ENCODE measurements at regions not wholly inside any gene's neighbourhood (a gene's known extent, or its start where the extent isn't known, plus 50 kb on each side); places are given as distances from the start of the nearest gene placed in this dataset.

DNA sequence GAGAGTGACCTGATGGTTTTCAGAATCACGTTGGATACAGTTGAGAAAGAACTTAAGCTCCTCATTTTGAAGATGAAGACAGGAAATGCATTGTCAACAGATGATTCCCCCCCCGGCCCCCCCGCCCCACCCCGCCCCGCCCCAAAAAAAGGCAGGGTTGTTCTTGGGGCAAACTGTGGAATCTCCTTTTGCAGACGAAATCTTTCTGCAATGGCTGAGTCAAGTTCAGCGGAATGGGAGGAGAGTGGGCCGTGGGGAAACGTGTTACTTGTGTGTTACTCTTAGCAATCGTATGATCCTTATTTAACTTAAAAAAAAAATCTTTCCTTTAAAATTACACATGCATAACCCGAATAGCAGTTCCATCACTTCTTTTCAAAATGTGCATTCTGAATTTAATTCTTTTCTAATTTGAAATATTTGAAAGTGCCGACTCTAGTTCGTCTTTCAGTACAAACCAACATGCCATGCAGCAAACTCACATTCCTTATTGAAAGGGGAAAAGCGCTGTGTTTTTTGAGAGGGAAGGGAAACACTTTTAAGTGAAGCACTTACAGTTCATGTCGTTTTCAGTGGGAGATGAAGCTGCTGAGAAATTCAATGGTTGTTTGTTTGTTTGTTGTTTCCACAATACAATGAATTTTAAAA, 348.5 kb upstream of the ARGLU1 start:
- Histone ChIP-seq H3K4me3 (ENCODE audit: low read length in 2 of 2) (no peak overlapping the region), H3K4me1 (ENCODE audit: control insufficient read depth in 2 of 2, insufficient read depth in 2 of 2, low read length in 2 of 2) (peaks cover 0 to 15% of the 10 kb centered on the region in 2 donors), H3K27me3 (ENCODE audit: control insufficient read depth in 2 of 2, insufficient read depth in 1 of 2, low read length in 1 of 2) (peaks cover 3 to 15% of the 10 kb centered on the region in 2 donors), H3K9me3 (ENCODE audit: control insufficient read depth in 2 of 2, insufficient read depth in 1 of 2, low read length in 1 of 2) (peaks cover 0 to 5% of the 10 kb centered on the region in 2 donors), H3K27ac (ENCODE audit: low read depth in 1 of 2, low read length in 1 of 2) (no peak overlapping the region), H3K36me3 (ENCODE audit: control insufficient read depth in 2 of 2, insufficient read depth in 2 of 2, low read length in 1 of 2) (no peaks in the 10 kb centered on the region)
- DNase-seq (ENCODE audit: low read depth in 6 of 9, low spot score in 9 of 9): no peak
- 86% methylated on average over 15 of the region's 15 CpGs for WGBS

DNA sequence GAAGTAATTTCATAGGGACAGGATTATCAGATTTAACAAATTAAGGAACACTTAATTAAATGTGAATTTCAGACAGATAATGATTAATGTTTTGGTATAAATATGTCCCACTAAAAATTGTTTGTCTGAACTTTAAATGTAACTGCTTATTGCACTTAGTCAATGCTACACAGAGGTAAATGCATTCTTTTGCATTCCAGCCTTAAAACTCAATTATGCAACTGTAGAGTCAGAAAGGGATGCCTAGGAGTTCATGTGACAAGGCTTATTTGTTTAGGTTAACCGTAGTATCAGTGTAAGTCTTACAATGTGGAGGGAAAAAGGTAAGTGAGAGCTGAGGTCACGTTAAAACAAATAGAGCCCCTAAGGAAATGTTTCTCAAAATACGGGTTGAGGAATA, 347.2 kb upstream of the ARGLU1 start:
- no peak for DNase-seq (ENCODE audit: low read depth in 6 of 9, low spot score in 9 of 9)
- 94% methylated on average over 3 of the region's 3 CpGs for WGBS
- peaks cover 0 to 15% of the 10 kb centered on the region in 2 donors for H3K4me1 ChIP-seq (ENCODE audit: control insufficient read depth in 2 of 2, insufficient read depth in 2 of 2, low read length in 2 of 2)
- H3K27ac ChIP-seq (ENCODE audit: low read depth in 1 of 2, low read length in 1 of 2): no peak overlapping the region
- H3K27me3 ChIP-seq (ENCODE audit: control insufficient read depth in 2 of 2, insufficient read depth in 1 of 2, low read length in 1 of 2): peaks cover 3 to 15% of the 10 kb centered on the region in 2 donors
- H3K9me3 ChIP-seq (ENCODE audit: control insufficient read depth in 2 of 2, insufficient read depth in 1 of 2, low read length in 1 of 2): peaks cover 0 to 5% of the 10 kb centered on the region in 2 donors
- H3K4me3 ChIP-seq (ENCODE audit: low read length in 2 of 2): no peak overlapping the region
- H3K36me3 ChIP-seq (ENCODE audit: control insufficient read depth in 2 of 2, insufficient read depth in 2 of 2, low read length in 1 of 2): no peaks in the 10 kb centered on the region

DNA sequence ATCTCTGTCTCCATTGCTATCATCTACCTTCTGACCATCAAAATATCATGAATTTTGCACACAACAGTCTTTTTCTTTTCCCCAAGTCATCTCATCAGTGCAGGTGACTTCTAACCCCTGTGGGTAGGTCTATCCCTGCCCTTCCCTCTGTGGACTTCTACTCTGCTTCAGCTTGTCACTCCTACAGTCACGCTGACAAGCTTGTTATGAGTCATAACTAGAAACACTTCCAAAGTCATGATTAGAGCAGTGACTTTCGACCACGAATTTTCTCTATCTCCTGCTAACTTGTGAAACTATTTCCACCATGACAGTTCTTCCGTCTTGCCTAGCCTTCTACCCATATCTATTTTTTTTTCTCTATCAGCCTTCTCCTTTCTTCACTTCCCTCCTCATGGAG, 343.7 kb upstream of the ARGLU1 start:
- no peak overlapping the region for H3K4me3 ChIP-seq (ENCODE audit: low read length in 2 of 2)
- no peaks in the 10 kb centered on the region for H3K36me3 ChIP-seq (ENCODE audit: control insufficient read depth in 2 of 2, insufficient read depth in 2 of 2, low read length in 1 of 2)
- WGBS: 93% methylated on average over 4 of the region's 4 CpGs
- H3K27me3 ChIP-seq (ENCODE audit: control insufficient read depth in 2 of 2, insufficient read depth in 1 of 2, low read length in 1 of 2): peaks cover 0 to under 1% of the 10 kb centered on the region in 2 donors
- H3K9me3 ChIP-seq (ENCODE audit: control insufficient read depth in 2 of 2, insufficient read depth in 1 of 2, low read length in 1 of 2): no peaks in the 10 kb centered on the region
- no peaks in the 10 kb centered on the region for H3K4me1 ChIP-seq (ENCODE audit: control insufficient read depth in 2 of 2, insufficient read depth in 2 of 2, low read length in 2 of 2)
- DNase-seq (ENCODE audit: low read depth in 6 of 9, low spot score in 9 of 9): no peak
- no peak overlapping the region for H3K27ac ChIP-seq (ENCODE audit: low read depth in 1 of 2, low read length in 1 of 2)

DNA sequence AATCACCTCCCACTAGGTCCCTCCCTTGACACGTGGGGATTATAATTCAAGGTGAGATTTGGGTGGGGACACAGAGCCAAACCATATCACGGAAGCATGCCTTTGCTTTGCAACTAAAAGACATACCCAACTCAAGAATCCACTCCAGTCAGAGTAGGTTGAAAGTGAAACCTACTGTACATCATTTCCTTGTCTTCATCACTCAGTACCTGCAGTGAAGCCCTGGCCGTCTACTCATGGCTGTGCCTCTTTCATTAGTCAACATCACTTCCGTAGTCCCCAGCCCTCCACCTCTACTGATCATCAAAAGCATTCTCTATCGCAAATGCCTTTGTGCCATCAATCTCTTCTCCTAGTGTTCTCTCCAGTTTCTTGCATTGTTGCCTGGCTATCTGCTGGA, 343.1 kb upstream of the ARGLU1 start:
- no peak for DNase-seq (ENCODE audit: low read depth in 6 of 9, low spot score in 9 of 9)
- H3K27me3 ChIP-seq (ENCODE audit: control insufficient read depth in 2 of 2, insufficient read depth in 1 of 2, low read length in 1 of 2): no peaks in the 10 kb centered on the region
- no peak overlapping the region for H3K4me3 ChIP-seq (ENCODE audit: low read length in 2 of 2)
- H3K4me1 ChIP-seq (ENCODE audit: control insufficient read depth in 2 of 2, insufficient read depth in 2 of 2, low read length in 2 of 2): no peaks in the 10 kb centered on the region
- WGBS: 88% methylated on average over 5 of the region's 5 CpGs
- no peaks in the 10 kb centered on the region for H3K36me3 ChIP-seq (ENCODE audit: control insufficient read depth in 2 of 2, insufficient read depth in 2 of 2, low read length in 1 of 2)
- no peak overlapping the region for H3K27ac ChIP-seq (ENCODE audit: low read depth in 1 of 2, low read length in 1 of 2)
- no peaks in the 10 kb centered on the region for H3K9me3 ChIP-seq (ENCODE audit: control insufficient read depth in 2 of 2, insufficient read depth in 1 of 2, low read length in 1 of 2)

DNA sequence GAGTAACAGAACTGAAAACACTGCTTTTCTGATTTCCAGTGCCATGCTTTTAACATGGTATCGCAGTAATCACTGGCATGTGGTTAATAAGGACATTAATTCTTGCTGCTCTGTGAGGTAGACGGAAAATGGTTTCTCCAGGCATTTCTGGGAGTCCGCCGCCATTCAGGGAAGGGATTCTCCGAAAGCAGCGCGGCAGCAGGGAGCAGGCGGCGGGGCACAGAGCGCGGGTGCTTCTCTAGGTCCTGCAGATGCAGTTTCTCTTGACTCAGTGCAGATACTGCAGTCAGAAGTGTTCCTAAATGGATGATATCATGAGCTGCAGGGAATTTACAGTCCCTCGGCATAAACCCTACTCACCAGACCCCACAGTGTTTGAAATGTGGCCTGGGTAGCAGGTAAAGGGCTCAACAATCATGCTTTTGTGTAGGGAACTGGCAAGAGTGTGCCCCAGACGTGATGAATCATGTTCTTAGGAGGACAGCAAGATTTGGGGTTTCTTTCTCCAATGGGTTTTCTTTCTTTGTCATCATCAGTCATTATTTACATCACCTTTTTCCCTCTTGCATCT, 338.6 kb upstream of the ARGLU1 start:
- Histone ChIP-seq H3K36me3 (ENCODE audit: control insufficient read depth in 2 of 2, insufficient read depth in 2 of 2, low read length in 1 of 2) (no peaks in the 10 kb centered on the region), H3K4me1 (ENCODE audit: control insufficient read depth in 2 of 2, insufficient read depth in 2 of 2, low read length in 2 of 2) (no peaks in the 10 kb centered on the region), H3K27me3 (ENCODE audit: control insufficient read depth in 2 of 2, insufficient read depth in 1 of 2, low read length in 1 of 2) (no peaks in the 10 kb centered on the region), H3K27ac (ENCODE audit: low read depth in 1 of 2, low read length in 1 of 2) (no peak overlapping the region), H3K9me3 (ENCODE audit: control insufficient read depth in 2 of 2, insufficient read depth in 1 of 2, low read length in 1 of 2) (no peaks in the 10 kb centered on the region), H3K4me3 (ENCODE audit: low read length in 2 of 2) (no peak overlapping the region)
- 94% methylated on average over 13 of the region's 13 CpGs for WGBS
- DNase-seq (ENCODE audit: low read depth in 6 of 9, low spot score in 9 of 9): no peak

DNA sequence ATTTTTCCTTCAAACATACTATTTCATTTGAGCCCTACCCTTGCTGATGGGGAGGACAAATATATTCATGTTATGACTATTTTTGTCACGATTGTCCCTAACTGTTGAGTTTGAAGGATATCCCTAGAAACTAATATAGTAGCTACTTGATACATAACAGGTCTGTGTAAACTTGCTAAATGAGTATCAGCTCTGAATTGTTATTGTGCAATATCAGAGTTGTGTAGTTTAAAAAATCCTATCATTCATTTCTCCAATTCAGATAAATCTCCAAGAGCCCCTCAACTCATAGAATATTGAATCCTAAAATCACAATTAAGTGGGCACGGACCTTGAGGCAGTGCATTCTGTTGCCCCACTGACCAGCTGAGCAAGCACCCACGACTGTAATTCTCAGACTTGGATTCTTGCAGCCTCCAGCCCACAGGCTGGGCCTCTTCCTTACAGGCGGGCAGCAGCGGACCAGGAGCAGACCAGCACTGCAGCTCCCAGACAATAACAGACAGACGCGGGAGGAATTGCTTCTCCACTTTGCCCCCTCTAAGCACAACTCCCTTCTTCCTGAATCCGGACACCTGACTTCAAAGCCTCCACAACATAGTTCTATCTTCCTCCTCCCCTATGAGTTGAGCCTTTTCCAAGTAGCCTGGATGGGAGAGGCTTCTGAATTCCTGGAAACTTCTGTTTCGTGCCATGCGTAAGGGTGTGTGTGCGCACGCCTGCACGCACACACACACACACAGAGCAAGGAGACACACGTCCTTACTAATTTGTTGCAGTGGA, 337.6 kb upstream of the ARGLU1 start:
- Histone ChIP-seq H3K4me1 (ENCODE audit: control insufficient read depth in 2 of 2, insufficient read depth in 2 of 2, low read length in 2 of 2) (no peaks in the 10 kb centered on the region), H3K36me3 (ENCODE audit: control insufficient read depth in 2 of 2, insufficient read depth in 2 of 2, low read length in 1 of 2) (no peaks in the 10 kb centered on the region), H3K27ac (ENCODE audit: low read depth in 1 of 2, low read length in 1 of 2) (no peak overlapping the region), H3K4me3 (ENCODE audit: low read length in 2 of 2) (no peak overlapping the region), H3K27me3 (ENCODE audit: control insufficient read depth in 2 of 2, insufficient read depth in 1 of 2, low read length in 1 of 2) (no peaks in the 10 kb centered on the region), H3K9me3 (ENCODE audit: control insufficient read depth in 2 of 2, insufficient read depth in 1 of 2, low read length in 1 of 2) (no peaks in the 10 kb centered on the region)
- DNase-seq (ENCODE audit: low read depth in 6 of 9, low spot score in 9 of 9): no peak
- WGBS: 92% methylated on average over 14 of the region's 14 CpGs

DNA sequence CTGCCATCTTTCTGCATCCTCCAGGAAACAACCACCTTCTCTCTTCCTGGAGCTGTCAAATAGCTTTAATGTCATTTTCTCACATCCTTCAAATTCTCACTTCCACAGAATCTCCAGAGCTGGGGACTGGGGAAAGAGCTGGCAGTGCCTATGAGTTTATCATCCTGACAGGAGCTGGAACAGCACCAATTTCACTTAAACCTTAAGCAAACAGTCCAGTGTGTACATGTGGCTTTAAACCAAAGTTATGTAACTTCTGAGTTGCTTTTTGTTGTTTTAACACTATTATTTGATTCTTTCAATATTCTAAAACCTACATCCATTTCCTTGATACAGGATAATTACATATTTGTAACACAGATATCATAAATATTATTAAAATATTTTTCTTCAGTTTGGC, 331.5 kb upstream of the ARGLU1 start:
- H3K4me3 ChIP-seq (ENCODE audit: low read length in 2 of 2): no peak overlapping the region

DNA sequence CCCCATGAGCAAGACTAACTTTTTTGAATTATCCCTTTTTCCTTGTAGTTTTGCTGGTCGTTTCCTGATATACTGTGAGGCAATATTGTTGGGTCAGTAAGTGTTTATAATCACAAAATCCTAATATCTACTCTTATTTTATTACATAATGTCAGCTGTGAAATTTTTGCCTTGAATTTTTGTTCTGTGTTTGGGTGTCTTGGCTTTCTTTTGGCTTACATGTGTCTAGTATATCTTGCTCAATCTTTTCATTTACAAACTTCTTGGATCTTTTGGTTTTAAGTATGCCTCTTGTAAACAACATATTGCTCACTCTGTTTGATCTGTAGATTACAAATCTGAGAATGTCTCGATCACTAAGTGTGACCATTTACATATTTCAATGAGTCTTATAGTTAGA, 330.3 kb upstream of the ARGLU1 start:
- Histone ChIP-seq H3K27ac (ENCODE audit: low read depth in 1 of 2, low read length in 1 of 2) (no peak overlapping the region), H3K36me3 (ENCODE audit: control insufficient read depth in 2 of 2, insufficient read depth in 2 of 2, low read length in 1 of 2) (no peaks in the 10 kb centered on the region), H3K4me1 (ENCODE audit: control insufficient read depth in 2 of 2, insufficient read depth in 2 of 2, low read length in 2 of 2) (no peaks in the 10 kb centered on the region), H3K9me3 (ENCODE audit: control insufficient read depth in 2 of 2, insufficient read depth in 1 of 2, low read length in 1 of 2) (no peaks in the 10 kb centered on the region), H3K4me3 (ENCODE audit: low read length in 2 of 2) (no peak overlapping the region), H3K27me3 (ENCODE audit: control insufficient read depth in 2 of 2, insufficient read depth in 1 of 2, low read length in 1 of 2) (no peaks in the 10 kb centered on the region)
- WGBS: 85% methylated on average over 2 of the region's 2 CpGs
- DNase-seq (ENCODE audit: low read depth in 6 of 9, low spot score in 9 of 9): no peak

More for the DNA sequence above, 331.5 kb upstream of the ARGLU1 start:
- no peaks in the 10 kb centered on the region for H3K36me3 ChIP-seq (ENCODE audit: control insufficient read depth in 2 of 2, insufficient read depth in 2 of 2, low read length in 1 of 2)
- no peaks in the 10 kb centered on the region for H3K4me1 ChIP-seq (ENCODE audit: control insufficient read depth in 2 of 2, insufficient read depth in 2 of 2, low read length in 2 of 2)
- no peaks in the 10 kb centered on the region for H3K27me3 ChIP-seq (ENCODE audit: control insufficient read depth in 2 of 2, insufficient read depth in 1 of 2, low read length in 1 of 2)
- H3K27ac ChIP-seq (ENCODE audit: low read depth in 1 of 2, low read length in 1 of 2): no peak overlapping the region
- H3K9me3 ChIP-seq (ENCODE audit: control insufficient read depth in 2 of 2, insufficient read depth in 1 of 2, low read length in 1 of 2): no peaks in the 10 kb centered on the region
- DNase-seq (ENCODE audit: low read depth in 6 of 9, low spot score in 9 of 9): no peak

DNA sequence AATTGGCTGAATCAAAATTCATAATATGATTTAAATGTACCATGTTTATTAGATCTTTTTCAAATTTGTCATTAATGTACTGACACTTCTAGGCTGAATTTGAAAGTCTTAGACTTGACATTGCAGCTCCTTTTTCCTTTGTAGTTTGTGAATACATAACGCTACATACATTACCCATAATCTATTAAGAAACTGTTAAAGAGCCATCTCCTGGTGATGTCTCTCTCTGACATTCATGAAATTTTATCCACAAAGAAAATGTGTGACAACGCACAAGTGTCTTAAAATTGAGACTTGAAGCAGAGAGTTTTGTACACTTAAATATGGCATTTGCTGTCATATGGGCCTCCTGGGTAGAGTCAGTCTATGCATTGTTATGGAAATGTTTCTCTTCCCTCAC, 320.2 kb upstream of the ARGLU1 start:
- Histone ChIP-seq H3K4me1 (ENCODE audit: control insufficient read depth in 2 of 2, insufficient read depth in 2 of 2, low read length in 2 of 2) (no peaks in the 10 kb centered on the region), H3K27me3 (ENCODE audit: control insufficient read depth in 2 of 2, insufficient read depth in 1 of 2, low read length in 1 of 2) (no peaks in the 10 kb centered on the region), H3K36me3 (ENCODE audit: control insufficient read depth in 2 of 2, insufficient read depth in 2 of 2, low read length in 1 of 2) (no peaks in the 10 kb centered on the region), H3K9me3 (ENCODE audit: control insufficient read depth in 2 of 2, insufficient read depth in 1 of 2, low read length in 1 of 2) (no peaks in the 10 kb centered on the region), H3K27ac (ENCODE audit: low read depth in 1 of 2, low read length in 1 of 2) (no peak overlapping the region), H3K4me3 (ENCODE audit: low read length in 2 of 2) (no peak overlapping the region)
- 97% methylated on average over 2 of the region's 2 CpGs for WGBS
- no peak for DNase-seq (ENCODE audit: low read depth in 6 of 9, low spot score in 9 of 9)
